ENCODE measurements at regions not wholly inside any gene's neighbourhood (a gene's known extent, or its start where the extent isn't known, plus 50 kb on each side); places are given as distances from the start of the nearest gene placed in this dataset.

DNA sequence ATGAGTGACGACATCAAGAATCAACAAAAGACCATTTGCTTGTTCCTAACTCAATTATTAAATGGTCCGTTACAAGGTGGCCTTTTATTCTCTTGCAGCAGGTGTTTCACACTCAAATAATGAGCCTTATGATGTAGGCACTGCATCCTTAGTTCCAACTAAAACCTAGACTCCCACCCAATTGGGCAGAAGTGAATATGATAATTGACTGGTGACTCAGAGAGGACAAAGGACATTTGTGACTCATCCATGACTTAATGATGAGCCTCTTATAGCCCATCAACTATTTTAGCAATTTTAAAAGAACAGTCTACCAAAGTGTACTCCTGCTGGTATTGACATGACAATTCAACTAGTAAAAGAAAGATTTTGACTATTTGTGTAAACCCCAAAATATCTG lies 1027.8 kb upstream of the PHF14 start:
- no peaks in the 10 kb centered on the region for H3K9me3 ChIP-seq (ENCODE audit: control insufficient read depth, low read length)
- TF ChIP-seq, protein P1, sequence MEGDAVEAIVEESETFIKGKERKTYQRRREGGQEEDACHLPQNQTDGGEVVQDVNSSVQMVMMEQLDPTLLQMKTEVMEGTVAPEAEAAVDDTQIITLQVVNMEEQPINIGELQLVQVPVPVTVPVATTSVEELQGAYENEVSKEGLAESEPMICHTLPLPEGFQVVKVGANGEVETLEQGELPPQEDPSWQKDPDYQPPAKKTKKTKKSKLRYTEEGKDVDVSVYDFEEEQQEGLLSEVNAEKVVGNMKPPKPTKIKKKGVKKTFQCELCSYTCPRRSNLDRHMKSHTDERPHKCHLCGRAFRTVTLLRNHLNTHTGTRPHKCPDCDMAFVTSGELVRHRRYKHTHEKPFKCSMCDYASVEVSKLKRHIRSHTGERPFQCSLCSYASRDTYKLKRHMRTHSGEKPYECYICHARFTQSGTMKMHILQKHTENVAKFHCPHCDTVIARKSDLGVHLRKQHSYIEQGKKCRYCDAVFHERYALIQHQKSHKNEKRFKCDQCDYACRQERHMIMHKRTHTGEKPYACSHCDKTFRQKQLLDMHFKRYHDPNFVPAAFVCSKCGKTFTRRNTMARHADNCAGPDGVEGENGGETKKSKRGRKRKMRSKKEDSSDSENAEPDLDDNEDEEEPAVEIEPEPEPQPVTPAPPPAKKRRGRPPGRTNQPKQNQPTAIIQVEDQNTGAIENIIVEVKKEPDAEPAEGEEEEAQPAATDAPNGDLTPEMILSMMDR (IDR thresholded peaks at IDR 0.05) = no peak
- H3K4me1 ChIP-seq = no peaks in the 10 kb centered on the region
- no peak overlapping the region for H3K4me2 ChIP-seq (ENCODE audit: low read length)
- H2AFZ ChIP-seq = no peak overlapping the region
- no peak overlapping the region for H3K27ac ChIP-seq
- H3K36me3 ChIP-seq (ENCODE audit: control insufficient read depth, insufficient read depth, low read length) = no peaks in the 10 kb centered on the region
- no peak overlapping the region for H3K4me3 ChIP-seq (ENCODE audit: low read depth, low read length)
- no peak overlapping the region for H3K9ac ChIP-seq
- no peaks in the 10 kb centered on the region for H3K79me2 ChIP-seq
- H3K27me3 ChIP-seq (ENCODE audit: control insufficient read depth, insufficient read depth, low read length) = no peaks in the 10 kb centered on the region

DNA sequence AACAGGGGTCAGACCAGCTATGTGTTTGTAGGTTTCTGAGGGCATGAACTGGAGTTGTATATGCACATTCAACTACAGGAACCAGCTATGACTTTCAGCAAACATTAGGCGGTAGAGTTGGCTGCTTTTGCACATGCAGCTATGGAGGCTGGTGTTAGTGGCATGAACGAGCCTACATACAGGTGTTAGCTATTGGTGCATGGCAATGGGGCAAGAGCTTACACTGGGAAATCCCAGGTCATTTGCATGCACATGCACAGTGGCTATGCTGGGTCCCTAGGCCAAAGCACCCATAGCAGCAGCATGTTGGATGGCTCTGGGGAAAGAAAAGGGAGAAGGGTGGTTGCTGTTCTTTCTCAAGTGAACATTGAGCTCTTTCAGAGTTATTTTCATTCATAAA lies 1018.5 kb upstream of the PHF14 start:
- no peak overlapping the region for H3K27ac ChIP-seq
- no peak overlapping the region for H3K9ac ChIP-seq
- H2AFZ ChIP-seq = no peak overlapping the region
- no peaks in the 10 kb centered on the region for H3K9me3 ChIP-seq (ENCODE audit: control insufficient read depth, low read length)
- no peaks in the 10 kb centered on the region for H3K27me3 ChIP-seq (ENCODE audit: control insufficient read depth, insufficient read depth, low read length)
- TF ChIP-seq, protein P1 (IDR thresholded peaks at IDR 0.05) = no peak
- no peaks in the 10 kb centered on the region for H3K79me2 ChIP-seq
- no peaks in the 10 kb centered on the region for H3K4me1 ChIP-seq
- H3K4me2 ChIP-seq (ENCODE audit: low read length) = no peak overlapping the region
- H3K36me3 ChIP-seq (ENCODE audit: control insufficient read depth, insufficient read depth, low read length) = no peaks in the 10 kb centered on the region
- no peak overlapping the region for H3K4me3 ChIP-seq (ENCODE audit: low read depth, low read length)

DNA sequence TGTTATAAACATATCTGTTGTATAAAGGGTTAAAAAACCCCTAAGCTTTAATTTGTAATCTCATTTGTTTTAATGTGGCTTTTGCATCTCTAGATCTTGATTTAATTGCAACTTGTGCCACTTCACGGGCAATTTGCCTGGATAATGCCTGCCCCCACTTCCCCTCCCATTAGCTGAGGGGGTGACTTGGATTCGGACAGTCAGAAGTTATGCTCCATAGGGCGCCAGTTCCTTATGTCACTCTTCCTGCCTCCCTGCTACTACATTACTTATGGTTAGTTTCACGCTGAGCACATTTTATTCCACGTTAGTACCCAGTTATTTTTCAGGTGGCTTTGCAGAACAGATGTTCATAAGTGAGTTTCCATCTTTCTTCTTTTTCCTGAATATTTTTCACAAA lies 1015.2 kb upstream of the PHF14 start:
- Histone ChIP-seq H3K79me2 (no peaks in the 10 kb centered on the region), H3K4me1 (no peaks in the 10 kb centered on the region), H3K4me2 (ENCODE audit: low read length) (no peak overlapping the region), H3K27me3 (ENCODE audit: control insufficient read depth, insufficient read depth, low read length) (no peaks in the 10 kb centered on the region), H3K9me3 (ENCODE audit: control insufficient read depth, low read length) (no peaks in the 10 kb centered on the region), H3K27ac (no peak overlapping the region), H3K9ac (no peak overlapping the region), H3K36me3 (ENCODE audit: control insufficient read depth, insufficient read depth, low read length) (no peaks in the 10 kb centered on the region), H3K4me3 (ENCODE audit: low read depth, low read length) (no peak overlapping the region), H2AFZ (no peak overlapping the region)
- TF ChIP-seq, protein P1 (IDR thresholded peaks at IDR 0.05) = no peak

DNA sequence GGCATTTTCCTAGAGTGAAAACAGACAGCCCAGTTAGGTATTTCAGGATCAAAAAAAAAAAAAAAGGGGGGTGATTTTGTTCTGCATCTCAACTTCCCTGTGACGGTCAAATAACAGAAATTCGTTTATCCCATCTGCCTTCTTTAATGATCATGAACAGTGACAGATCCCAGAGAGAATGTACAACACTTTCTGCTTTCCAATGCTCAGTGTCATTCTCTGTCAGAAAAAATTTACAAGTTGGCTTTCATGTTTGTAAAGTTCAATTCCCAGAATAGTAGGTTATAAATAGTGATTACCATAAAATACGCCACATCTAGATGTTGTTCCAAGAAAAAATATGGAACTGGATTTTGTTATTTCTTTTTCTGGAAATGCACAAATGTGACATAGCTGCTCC lies 1013.2 kb upstream of the PHF14 start:
- TF ChIP-seq, protein P1 (IDR thresholded peaks at IDR 0.05) = no peak
- Histone ChIP-seq H3K4me1 (no peaks in the 10 kb centered on the region), H3K27ac (no peak overlapping the region), H3K27me3 (ENCODE audit: control insufficient read depth, insufficient read depth, low read length) (no peaks in the 10 kb centered on the region), H3K36me3 (ENCODE audit: control insufficient read depth, insufficient read depth, low read length) (no peaks in the 10 kb centered on the region), H2AFZ (no peak overlapping the region), H3K79me2 (no peaks in the 10 kb centered on the region), H3K9ac (no peak overlapping the region), H3K4me3 (ENCODE audit: low read depth, low read length) (no peak overlapping the region), H3K4me2 (ENCODE audit: low read length) (no peak overlapping the region), H3K9me3 (ENCODE audit: control insufficient read depth, low read length) (no peaks in the 10 kb centered on the region)

DNA sequence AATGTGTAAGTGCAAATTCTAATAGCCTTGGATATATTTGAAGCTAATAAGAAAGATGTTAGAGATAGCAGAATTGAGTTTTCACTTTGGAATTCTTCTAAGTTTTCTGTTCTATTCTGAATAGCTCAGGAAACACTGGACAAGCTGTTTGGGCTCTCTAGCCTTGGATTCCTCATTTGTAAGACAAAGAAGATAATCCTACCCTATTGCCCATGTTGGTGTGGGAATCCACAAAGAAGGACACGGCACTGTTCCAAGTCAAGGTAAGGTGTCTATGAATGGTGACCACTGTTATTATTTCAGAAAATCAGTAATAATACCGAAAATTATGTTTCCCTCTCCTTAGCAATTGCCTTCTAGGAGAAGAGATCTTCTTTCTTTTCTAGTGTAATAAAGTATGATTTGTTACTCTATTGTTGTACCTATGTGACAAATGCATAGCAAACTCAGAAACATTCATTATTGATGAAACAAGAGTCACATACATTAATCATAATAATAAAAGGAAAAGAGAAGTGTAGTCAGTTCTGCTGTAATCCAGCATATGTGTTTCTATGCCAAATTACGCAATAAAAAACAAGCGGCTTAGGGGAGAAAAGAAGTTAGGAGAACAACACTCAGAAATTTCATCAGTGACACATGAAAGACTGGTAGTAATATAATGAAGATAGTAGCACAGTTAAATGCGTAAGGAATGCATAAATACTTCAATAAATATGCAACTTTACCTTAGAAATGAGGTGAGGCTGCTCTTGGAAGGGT lies 1012.3 kb upstream of the PHF14 start:
- H2AFZ ChIP-seq = no peak overlapping the region
- H3K9me3 ChIP-seq (ENCODE audit: control insufficient read depth, low read length) = no peaks in the 10 kb centered on the region
- H3K27ac ChIP-seq = no peak overlapping the region
- no peak overlapping the region for H3K4me2 ChIP-seq (ENCODE audit: low read length)
- TF ChIP-seq, protein P1 (IDR thresholded peaks at IDR 0.05) = no peak
- H3K79me2 ChIP-seq = no peaks in the 10 kb centered on the region
- H3K36me3 ChIP-seq (ENCODE audit: control insufficient read depth, insufficient read depth, low read length) = no peaks in the 10 kb centered on the region
- H3K27me3 ChIP-seq (ENCODE audit: control insufficient read depth, insufficient read depth, low read length) = no peaks in the 10 kb centered on the region
- H3K9ac ChIP-seq = no peak overlapping the region
- H3K4me3 ChIP-seq (ENCODE audit: low read depth, low read length) = no peak overlapping the region
- no peaks in the 10 kb centered on the region for H3K4me1 ChIP-seq

Measured in parathyroid adenoma (tissue), 2 donors.